ENCODE measurements at regions not wholly inside any gene's neighbourhood (a gene's known extent, or its start where the extent isn't known, plus 50 kb on each side); places are given as distances from the start of the nearest gene placed in this dataset.
"Not testable (repeated sequence)": the region's sequence is repeated elsewhere in the genome, so short reads cannot be mapped to it uniquely, and the experiment has no call there.

DNA sequence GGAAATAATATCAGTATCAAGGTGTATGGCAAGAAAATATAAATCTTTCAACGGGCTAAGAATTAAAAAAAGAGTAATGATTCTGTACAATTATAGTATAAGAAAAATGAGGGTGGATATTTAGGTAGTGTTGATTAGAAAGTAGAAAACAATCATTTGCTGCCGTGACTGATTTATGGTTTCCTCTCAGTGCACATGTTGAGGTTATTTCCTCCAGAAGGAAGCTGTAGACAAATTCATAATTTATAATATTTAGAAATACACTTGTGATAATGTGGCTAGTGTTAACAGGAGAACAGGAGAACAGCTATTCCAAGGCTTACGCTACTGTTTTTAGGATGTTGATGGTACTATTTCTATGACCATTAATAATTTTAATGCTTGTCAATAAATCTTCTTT lies 153.4 kb downstream of the GOLGA6L6 start:
- not testable (repeated sequence) for TF ChIP-seq CTCF (IDR thresholded peaks at IDR 0.05; ENCODE audit: control extremely low read depth in 1 of 3, insufficient read depth in 1 of 3, low read depth in 1 of 3, low read length in 3 of 3); CHD1 (IDR thresholded peaks at IDR 0.05; ENCODE audit: low read depth, low read length); RBBP5 (IDR thresholded peaks at IDR 0.05; ENCODE audit: borderline replicate concordance, low read depth, low read length); ZNF274 (IDR thresholded peaks at IDR 0.05; ENCODE audit: borderline replicate concordance, extremely low read depth, low read length); EP300 (IDR thresholded peaks at IDR 0.05; ENCODE audit: borderline replicate concordance in 1 of 2, low read depth in 2 of 2, low read length in 2 of 2); POLR2AphosphoS5 (IDR thresholded peaks at IDR 0.05; ENCODE audit: low read depth, low read length); TAF1 (IDR thresholded peaks at IDR 0.05; ENCODE audit: low read depth, low read length); POLR2A (IDR thresholded peaks at IDR 0.05; ENCODE audit: control extremely low read depth in 1 of 2, low read depth in 2 of 2, low read length in 2 of 2); YY1 (IDR thresholded peaks at IDR 0.05; ENCODE audit: low read depth, low read length)
